Upper lobe of left lung (tissue), 6 donors: ENCODE measurements at regions not wholly inside any gene's neighbourhood (a gene's known extent, or its start where the extent isn't known, plus 50 kb on each side); places are given as distances from the start of the nearest gene placed in this dataset.

Experiments
- ATAC-seq, 2 donors: fragments of 200-7000 bp; cut with Tn5 transposase; one replicate each; pipeline ENCODE4 v1.9.1; 2022; ENCODE audit warnings: mild to moderate bottlenecking in 2 of 2, moderate library complexity in 2 of 2; ENCODE audit not compliant: low FRiP score in 2 of 2
- DNase-seq, 2 donors: peaks; one replicate each; pipeline ENCODE4 v3.0.0-alpha.2; 2019 to 2020
- H3K27ac ChIP-seq, 4 donors: fragments of 200-600 bp; sonication (generic); one replicate each; pipeline ENCODE4 v1.5.1; 2016 to 2019
- H3K27me3 ChIP-seq, 4 donors: fragments of 200-600 bp; sonication (generic); one replicate each; pipeline ENCODE4 v1.5.1; 2017 to 2019
- H3K36me3 ChIP-seq, 4 donors: fragments of 200-600 bp; sonication (generic); one replicate each; pipeline ENCODE4 v1.5.1; 2016 to 2019
- H3K4me1 ChIP-seq, 4 donors: fragments of 200-600 bp; sonication (generic); one replicate each; pipeline ENCODE4 v1.5.1; 2018 to 2019
- H3K4me3 ChIP-seq, 4 donors: fragments of 200-600 bp; sonication (generic); one replicate each; pipeline ENCODE4 v1.5.1; 2017 to 2019; ENCODE audit warnings: mild to moderate bottlenecking in 2 of 4, moderate library complexity in 1 of 4
- H3K9me3 ChIP-seq, 4 donors: fragments of 200-600 bp; sonication (generic); one replicate each; pipeline ENCODE4 v1.5.1; 2018 to 2019
- EP300 ChIP-seq, 4 donors: sonication (generic); formaldehyde crosslinking; IDR thresholded peaks; one replicate each; pipeline ENCODE4 v1.5.1; 2017; ENCODE audit warnings: antibody characterized with exemption in 4 of 4, control low read depth in 2 of 4
- POLR2A ChIP-seq, 4 donors: fragments of 450-650 bp; IDR thresholded peaks; one replicate each; pipeline ENCODE4 v1.5.1; 2016 to 2017; ENCODE audit warnings: antibody characterized with exemption in 4 of 4, mild to moderate bottlenecking in 2 of 4
- POLR2AphosphoS5 ChIP-seq, 2 donors: sonication (generic); formaldehyde crosslinking; IDR thresholded peaks; one replicate each; pipeline ENCODE4 v1.5.1; 2017; ENCODE audit warnings: antibody characterized with exemption in 2 of 2
- WGBS, 2 donors: methylation state at CpG; one replicate each; pipeline ENCODE4 v1.1.5; 2017 to 2018; 5-methylcytosine and 5-hydroxymethylcytosine counted together
- TF ChIP-seq, protein P1 (sequence below), 6 experiments: fragments of 450-650 bp in 4 of 6; fragments of 200-600 bp in 2 of 6; sonication (generic) in 2 of 6; IDR thresholded peaks; one replicate each; pipeline ENCODE4 v1.5.1; 2016 to 2019; ENCODE audit warnings: antibody characterized with exemption in 6 of 6
- donor health status: DM: no; HTN: no; CAD: no; lungs with moderate emphysema.
- donor health status: DM: no; HTN: yes; CAD: no; lungs with severe emphysema.

DNA sequence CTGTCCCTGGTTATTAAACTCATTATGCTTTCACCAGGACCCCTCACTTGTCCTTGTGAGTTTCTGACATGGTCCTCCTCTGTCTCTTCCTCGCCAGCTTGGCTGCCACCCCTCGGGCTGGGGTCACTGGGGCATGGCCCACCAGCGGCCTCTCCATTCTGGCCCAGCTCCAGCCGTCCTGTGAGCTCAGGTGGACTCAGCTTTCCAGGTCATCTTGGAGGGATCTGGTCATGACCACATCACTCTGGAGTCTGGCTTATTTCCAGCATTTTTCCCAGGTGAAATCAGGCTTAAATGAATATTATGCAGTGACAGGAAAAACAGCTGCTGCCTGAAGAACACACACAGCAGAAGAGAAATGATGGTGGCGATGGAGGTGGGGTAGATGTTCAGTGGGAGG lies 224.5 kb downstream of the ADAMTS15 start:
- no peak overlapping the region for H3K4me3 ChIP-seq
- H3K36me3 ChIP-seq: no peaks in the 10 kb centered on the region
- DNase-seq (peak in 1 of 2 donors; percentile 50), ATAC-seq (no peak)
- no peaks in the 10 kb centered on the region for H3K27me3 ChIP-seq
- no peak overlapping the region for H3K27ac ChIP-seq
- H3K4me1 ChIP-seq: peaks cover 0 to 4% (median 0%) of the 10 kb centered on the region in 4 donors
- no peak for TF ChIP-seq POLR2AphosphoS5 (IDR thresholded peaks at IDR 0.05)
- TF ChIP-seq EP300 (IDR thresholded peaks at IDR 0.05): no peak
- TF ChIP-seq POLR2A (IDR thresholded peaks at IDR 0.05): no peak
- TF ChIP-seq, protein P1, sequence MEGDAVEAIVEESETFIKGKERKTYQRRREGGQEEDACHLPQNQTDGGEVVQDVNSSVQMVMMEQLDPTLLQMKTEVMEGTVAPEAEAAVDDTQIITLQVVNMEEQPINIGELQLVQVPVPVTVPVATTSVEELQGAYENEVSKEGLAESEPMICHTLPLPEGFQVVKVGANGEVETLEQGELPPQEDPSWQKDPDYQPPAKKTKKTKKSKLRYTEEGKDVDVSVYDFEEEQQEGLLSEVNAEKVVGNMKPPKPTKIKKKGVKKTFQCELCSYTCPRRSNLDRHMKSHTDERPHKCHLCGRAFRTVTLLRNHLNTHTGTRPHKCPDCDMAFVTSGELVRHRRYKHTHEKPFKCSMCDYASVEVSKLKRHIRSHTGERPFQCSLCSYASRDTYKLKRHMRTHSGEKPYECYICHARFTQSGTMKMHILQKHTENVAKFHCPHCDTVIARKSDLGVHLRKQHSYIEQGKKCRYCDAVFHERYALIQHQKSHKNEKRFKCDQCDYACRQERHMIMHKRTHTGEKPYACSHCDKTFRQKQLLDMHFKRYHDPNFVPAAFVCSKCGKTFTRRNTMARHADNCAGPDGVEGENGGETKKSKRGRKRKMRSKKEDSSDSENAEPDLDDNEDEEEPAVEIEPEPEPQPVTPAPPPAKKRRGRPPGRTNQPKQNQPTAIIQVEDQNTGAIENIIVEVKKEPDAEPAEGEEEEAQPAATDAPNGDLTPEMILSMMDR (IDR thresholded peaks at IDR 0.05): no peak
- H3K9me3 ChIP-seq: no peaks in the 10 kb centered on the region
- WGBS, 2 donors: 70 to 76% methylated on average over 5 of the region's 5 CpGs

DNA sequence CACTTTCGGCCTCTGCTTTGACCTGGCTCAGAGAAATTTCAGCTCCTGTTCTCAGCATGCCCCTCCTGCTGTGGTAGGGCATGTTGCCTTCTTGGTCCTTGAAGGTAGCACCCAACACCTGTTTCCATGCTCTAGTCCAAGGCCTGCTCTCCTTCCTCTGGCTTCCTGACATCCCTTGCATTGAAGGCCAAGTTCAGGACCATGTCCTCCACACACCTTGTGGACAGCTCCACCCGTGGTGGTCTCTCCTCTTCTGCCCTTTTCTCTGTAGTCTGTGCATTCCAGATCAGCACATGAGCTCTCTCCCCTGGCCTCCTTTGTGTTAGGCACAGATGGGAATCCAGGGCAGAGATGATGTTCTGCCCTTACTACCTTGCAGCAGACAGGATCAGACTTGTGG lies 225.3 kb downstream of the ADAMTS15 start:
- TF ChIP-seq POLR2AphosphoS5 (IDR thresholded peaks at IDR 0.05): no peak
- TF ChIP-seq EP300 (IDR thresholded peaks at IDR 0.05): no peak
- no peak for TF ChIP-seq POLR2A (IDR thresholded peaks at IDR 0.05)
- TF ChIP-seq, protein P1 (IDR thresholded peaks at IDR 0.05): no peak
- no peak for DNase-seq
- H3K4me3 ChIP-seq: no peak overlapping the region
- 74% methylated on average over 2 of the region's 2 CpGs for WGBS, 2 donors
- peaks cover 0 to 2% (median under 1%) of the 10 kb centered on the region in 4 donors for H3K9me3 ChIP-seq
- H3K27ac ChIP-seq: no peak overlapping the region
- H3K27me3 ChIP-seq: no peaks in the 10 kb centered on the region
- ATAC-seq: no peak
- no peaks in the 10 kb centered on the region for H3K36me3 ChIP-seq
- peaks cover 0 to 4% (median 0%) of the 10 kb centered on the region in 4 donors for H3K4me1 ChIP-seq

DNA sequence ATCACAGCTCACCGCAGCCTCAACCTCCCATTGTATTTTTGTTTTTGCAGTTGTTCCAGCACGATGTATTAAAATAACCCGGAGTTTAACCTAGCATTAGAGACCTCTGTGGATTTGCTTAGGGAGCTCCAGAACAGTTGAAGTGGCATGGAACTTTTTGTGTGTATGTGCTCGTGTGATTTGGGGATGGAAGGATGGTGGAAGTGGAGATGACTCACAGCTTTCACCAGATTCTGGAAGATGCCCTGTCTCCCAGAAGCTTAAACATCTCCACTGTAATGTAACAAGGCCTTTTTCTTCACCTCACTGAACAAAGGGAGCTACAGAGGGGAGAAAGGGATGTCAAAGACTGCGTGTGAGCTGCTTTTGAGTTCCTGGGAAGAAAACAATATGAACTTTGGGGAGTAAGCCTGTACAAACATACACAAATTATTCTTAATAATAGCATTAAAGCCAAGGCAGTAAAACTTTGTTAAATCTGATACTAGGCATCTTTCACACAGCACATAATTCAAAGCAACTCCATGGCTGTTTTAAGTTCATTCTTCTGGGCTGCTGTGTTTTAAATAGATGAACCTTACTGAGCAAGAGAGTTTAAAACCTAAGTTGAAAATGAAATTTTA lies 226.4 kb downstream of the ADAMTS15 start:
- peaks cover 8 to 12% (median 11%) of the 10 kb centered on the region in 4 donors for H3K9me3 ChIP-seq
- TF ChIP-seq POLR2A (IDR thresholded peaks at IDR 0.05) (no peak), POLR2AphosphoS5 (IDR thresholded peaks at IDR 0.05) (no peak), EP300 (IDR thresholded peaks at IDR 0.05) (no peak)
- TF ChIP-seq, protein P1 (IDR thresholded peaks at IDR 0.05): no peak
- no peak for DNase-seq
- 82 to 86% methylated on average over 5 of the region's 5 CpGs for WGBS, 2 donors
- H3K27ac ChIP-seq: peak overlapping the region in 3 of 4 donors; percentile 7 to 41 (median 12)
- no peak overlapping the region for H3K4me3 ChIP-seq
- no peaks in the 10 kb centered on the region for H3K27me3 ChIP-seq
- H3K36me3 ChIP-seq: no peaks in the 10 kb centered on the region
- peaks cover 0 to 4% (median 0%) of the 10 kb centered on the region in 4 donors for H3K4me1 ChIP-seq
- no peak for ATAC-seq

DNA sequence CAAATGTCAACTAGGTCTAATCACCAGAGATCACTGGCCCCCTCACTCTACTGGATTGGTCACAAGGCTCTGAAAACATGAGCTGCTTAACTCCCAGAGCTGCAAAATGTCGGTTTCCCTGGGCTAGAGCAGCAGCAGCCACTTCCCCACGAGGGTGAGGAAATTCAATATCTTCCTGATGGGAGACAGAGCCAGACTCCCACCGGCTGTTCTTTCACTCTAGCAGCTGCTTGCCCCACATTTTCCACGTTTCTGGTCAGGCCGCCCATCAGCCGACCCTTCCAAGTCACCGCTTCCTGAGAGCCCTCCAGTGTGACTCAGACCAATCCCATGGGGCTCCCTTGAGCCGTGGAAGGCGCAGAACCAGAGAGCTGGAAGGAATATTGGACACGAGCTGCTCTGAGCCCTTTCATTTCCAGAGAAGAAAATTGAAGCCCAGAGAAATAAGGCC lies 227.0 kb downstream of the ADAMTS15 start:
- Histone ChIP-seq H3K27ac (peak overlapping the region; percentile 7 to 41 (median 17)), H3K9me3 (peaks cover 8 to 16% (median 12%) of the 10 kb centered on the region in 4 donors), H3K4me3 (no peak overlapping the region), H3K4me1 (peaks cover 0 to 4% (median 0%) of the 10 kb centered on the region in 4 donors), H3K36me3 (no peaks in the 10 kb centered on the region), H3K27me3 (no peaks in the 10 kb centered on the region)
- TF ChIP-seq, protein P1 (IDR thresholded peaks at IDR 0.05): no peak
- TF ChIP-seq EP300 (IDR thresholded peaks at IDR 0.05) (no peak), POLR2AphosphoS5 (IDR thresholded peaks at IDR 0.05) (peak in 1 of 2 donors; percentile 29), POLR2A (IDR thresholded peaks at IDR 0.05) (no peak)
- peak; percentile 34 to 87 for ATAC-seq
- DNase-seq: no peak
- WGBS, 2 donors: 56 to 57% methylated on average over 10 of the region's 10 CpGs

DNA sequence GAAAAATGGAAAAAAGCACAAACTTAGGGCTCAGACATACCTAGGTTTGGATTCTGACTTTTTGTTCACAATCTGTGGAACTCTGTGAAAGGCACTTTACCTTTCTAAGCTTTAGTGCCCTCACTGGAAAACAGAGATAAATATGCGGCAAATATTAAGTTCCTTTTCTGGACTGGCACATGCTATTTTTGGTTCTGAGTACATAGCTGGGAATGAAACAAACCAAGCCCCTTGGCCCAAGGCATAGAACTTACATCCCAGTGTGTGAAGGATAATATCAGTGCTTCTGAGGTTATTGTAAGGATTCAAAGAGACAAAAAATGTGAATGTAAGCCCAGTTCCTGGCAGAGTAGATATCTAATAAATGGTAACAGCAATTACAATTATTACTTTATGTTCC lies 227.5 kb downstream of the ADAMTS15 start:
- ATAC-seq (no peak), DNase-seq (no peak)
- Histone ChIP-seq H3K36me3 (no peaks in the 10 kb centered on the region), H3K27me3 (no peaks in the 10 kb centered on the region), H3K4me3 (no peak overlapping the region), H3K27ac (peak overlapping the region; percentile 7 to 41 (median 17)), H3K4me1 (peaks cover 0 to 4% (median 0%) of the 10 kb centered on the region in 4 donors), H3K9me3 (peaks cover 9 to 19% (median 14%) of the 10 kb centered on the region in 4 donors)
- TF ChIP-seq EP300 (IDR thresholded peaks at IDR 0.05): no peak
- TF ChIP-seq POLR2A (IDR thresholded peaks at IDR 0.05): no peak
- TF ChIP-seq, protein P1 (IDR thresholded peaks at IDR 0.05): no peak
- TF ChIP-seq POLR2AphosphoS5 (IDR thresholded peaks at IDR 0.05): no peak
- WGBS, 2 donors: 68 to 78% methylated on average over 1 of the region's 1 CpG
